Skeletal muscle tissue (tissue), 3 donors: ENCODE measurements at regions not wholly inside any gene's neighbourhood (a gene's known extent, or its start where the extent isn't known, plus 50 kb on each side); places are given as distances from the start of the nearest gene placed in this dataset.
A peak's percentile ranks its signal among the peaks of the same experiment; 100 is the strongest.
"Not testable (repeated sequence)": the region's sequence is repeated elsewhere in the genome, so short reads cannot be mapped to it uniquely, and the experiment has no call there.

Experiments
- H3K27ac ChIP-seq: one replicate; pipeline ENCODE4 v1.7.0; 2013; ENCODE audit warnings: mild to moderate bottlenecking, low read depth, low read length, inconsistent platforms
- H3K27me3 ChIP-seq, 3 donors: one replicate each; pipeline ENCODE4 v1.7.0; 2013; ENCODE audit warnings: low read length in 3 of 3; ENCODE audit not compliant: control insufficient read depth in 3 of 3, insufficient read depth in 3 of 3
- H3K36me3 ChIP-seq, 3 donors: one replicate each; pipeline ENCODE4 v1.7.0; 2013; ENCODE audit warnings: low read length in 3 of 3; ENCODE audit not compliant: control insufficient read depth in 3 of 3, insufficient read depth in 3 of 3
- H3K4me1 ChIP-seq, 3 donors: one replicate each; pipeline ENCODE4 v1.7.0; 2013; ENCODE audit warnings: low read length in 3 of 3, mild to moderate bottlenecking in 3 of 3; ENCODE audit not compliant: control insufficient read depth in 3 of 3, insufficient read depth in 3 of 3
- H3K4me3 ChIP-seq, 3 donors: one replicate each; pipeline ENCODE4 v1.7.0; 2013; ENCODE audit warnings: low read length in 3 of 3
- H3K9ac ChIP-seq, 3 donors: one replicate each; pipeline ENCODE4 v1.7.0; 2013; ENCODE audit warnings: low read length in 3 of 3, mild to moderate bottlenecking in 3 of 3, moderate library complexity in 2 of 3, low read depth in 1 of 3
- H3K9me3 ChIP-seq, 3 donors: one replicate each; pipeline ENCODE4 v1.7.0; 2013; ENCODE audit warnings: low read length in 3 of 3; ENCODE audit not compliant: control insufficient read depth in 3 of 3
- donor health status: Osteomylitis.

GRCh38 chr2:31813016-31813415 is 197.8 kb downstream of the MEMO1 start:
- peaks cover 0 to 2% (median 0%) of the 10 kb centered on the region in 3 donors for H3K9me3 ChIP-seq
- no peak overlapping the region for H3K4me3 ChIP-seq
- H3K27ac ChIP-seq: peak overlapping the region; percentile 91
- no peaks in the 10 kb centered on the region for H3K27me3 ChIP-seq
- peaks cover 13 to 26% (median 17%) of the 10 kb centered on the region in 3 donors for H3K4me1 ChIP-seq
- no peak overlapping the region for H3K9ac ChIP-seq
- no peaks in the 10 kb centered on the region for H3K36me3 ChIP-seq

DNA sequence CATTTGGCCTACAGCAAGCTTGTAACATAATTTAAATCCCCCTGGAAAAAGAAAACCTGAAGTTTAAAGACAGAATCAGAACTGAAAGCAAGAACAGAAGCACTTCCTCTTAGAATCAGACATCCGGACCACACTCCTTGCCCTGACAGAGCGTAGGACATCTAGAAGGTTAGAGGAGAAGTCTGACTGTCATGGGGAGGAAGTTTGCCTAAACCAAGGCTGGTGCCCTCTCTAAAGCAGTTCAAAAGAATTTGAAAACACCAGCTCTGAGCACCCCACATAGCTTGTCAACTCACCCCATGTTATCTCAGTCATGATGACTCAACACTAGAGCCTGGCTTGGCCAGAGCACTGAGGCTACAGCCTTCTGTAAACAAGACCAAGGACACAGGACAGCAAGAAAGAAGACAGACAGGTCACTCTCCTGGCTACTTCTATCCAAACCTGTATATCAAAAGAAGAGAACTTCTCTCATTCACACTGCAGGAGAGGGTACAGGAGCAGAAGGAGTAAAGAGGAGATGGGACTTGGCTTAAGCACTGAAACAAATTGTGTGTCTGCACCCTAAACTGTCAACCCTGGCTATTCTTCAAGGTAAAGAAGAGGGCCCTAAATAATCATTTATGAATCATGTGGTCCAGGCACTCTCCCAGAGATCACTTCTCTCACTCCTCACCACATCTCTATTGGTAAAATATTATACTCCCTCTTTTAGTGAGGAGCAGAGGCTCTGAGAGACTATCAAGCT is 198.6 kb downstream of the MEMO1 start:
- H3K9me3 ChIP-seq: no peaks in the 10 kb centered on the region
- no peaks in the 10 kb centered on the region for H3K27me3 ChIP-seq
- H3K4me3 ChIP-seq: no peak overlapping the region
- no peak overlapping the region for H3K9ac ChIP-seq
- H3K4me1 ChIP-seq: peaks cover 13 to 26% (median 17%) of the 10 kb centered on the region in 3 donors
- H3K36me3 ChIP-seq: no peaks in the 10 kb centered on the region
- peak overlapping the region; percentile 91 for H3K27ac ChIP-seq

- Histone ChIP-seq H3K4me3 (peak overlapping the region in 1 of 3 donors; percentile 15), H3K27me3 (no peaks in the 10 kb centered on the region), H3K27ac (peak overlapping the region; percentile 91), H3K4me1 (peaks cover 13 to 26% (median 17%) of the 10 kb centered on the region in 3 donors), H3K36me3 (no peaks in the 10 kb centered on the region), H3K9ac (no peak overlapping the region), H3K9me3 (no peaks in the 10 kb centered on the region)
Measured at GRCh38 chr2:31811482-31811881, 199.3 kb downstream of the MEMO1 start.

DNA sequence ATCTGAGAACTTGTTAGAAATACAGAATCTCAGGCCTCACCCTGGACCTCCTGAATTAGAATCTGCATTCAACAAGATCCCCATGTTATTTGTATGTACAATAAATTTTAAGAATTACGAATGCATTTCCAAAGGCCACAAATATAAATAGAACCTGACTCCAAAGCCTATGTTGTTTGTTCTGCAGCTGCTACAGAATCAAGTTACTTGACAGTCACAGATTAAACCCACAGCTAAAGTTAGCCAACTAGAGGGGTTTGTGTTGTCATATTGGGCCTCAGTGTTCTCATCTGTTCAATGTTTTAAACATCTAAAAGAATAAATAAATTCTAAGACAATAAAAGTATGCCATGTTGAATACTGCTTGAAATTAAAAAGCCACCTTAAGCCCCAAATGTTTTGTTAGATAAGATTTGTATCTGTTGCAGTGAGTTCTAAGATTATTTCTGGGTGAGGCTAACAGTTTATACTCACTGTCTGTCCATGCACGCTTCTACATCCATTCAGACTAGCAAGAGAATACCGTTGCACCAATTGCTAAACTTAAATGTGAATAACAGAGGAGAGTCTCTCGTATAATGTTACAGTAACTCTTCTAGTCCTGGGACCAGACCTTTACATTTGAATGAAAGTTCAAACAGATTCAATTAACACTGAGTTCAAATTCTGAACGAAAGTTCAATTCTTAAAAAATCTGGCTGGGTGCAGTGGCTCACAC is 200.4 kb downstream of the MEMO1 start:
- peak overlapping the region; percentile 91 for H3K27ac ChIP-seq
- peak overlapping the region in 1 of 3 donors; percentile 19 for H3K9ac ChIP-seq
- H3K4me3 ChIP-seq: no peak overlapping the region
- H3K9me3 ChIP-seq: no peaks in the 10 kb centered on the region
- H3K36me3 ChIP-seq: no peaks in the 10 kb centered on the region
- H3K27me3 ChIP-seq: no peaks in the 10 kb centered on the region
- peaks cover 13 to 26% (median 17%) of the 10 kb centered on the region in 3 donors for H3K4me1 ChIP-seq

GRCh38 chr2:31805688-31806087 is 205.1 kb downstream of the MEMO1 start:
- H3K9ac ChIP-seq: no peak overlapping the region
- H3K27me3 ChIP-seq: no peaks in the 10 kb centered on the region

DNA sequence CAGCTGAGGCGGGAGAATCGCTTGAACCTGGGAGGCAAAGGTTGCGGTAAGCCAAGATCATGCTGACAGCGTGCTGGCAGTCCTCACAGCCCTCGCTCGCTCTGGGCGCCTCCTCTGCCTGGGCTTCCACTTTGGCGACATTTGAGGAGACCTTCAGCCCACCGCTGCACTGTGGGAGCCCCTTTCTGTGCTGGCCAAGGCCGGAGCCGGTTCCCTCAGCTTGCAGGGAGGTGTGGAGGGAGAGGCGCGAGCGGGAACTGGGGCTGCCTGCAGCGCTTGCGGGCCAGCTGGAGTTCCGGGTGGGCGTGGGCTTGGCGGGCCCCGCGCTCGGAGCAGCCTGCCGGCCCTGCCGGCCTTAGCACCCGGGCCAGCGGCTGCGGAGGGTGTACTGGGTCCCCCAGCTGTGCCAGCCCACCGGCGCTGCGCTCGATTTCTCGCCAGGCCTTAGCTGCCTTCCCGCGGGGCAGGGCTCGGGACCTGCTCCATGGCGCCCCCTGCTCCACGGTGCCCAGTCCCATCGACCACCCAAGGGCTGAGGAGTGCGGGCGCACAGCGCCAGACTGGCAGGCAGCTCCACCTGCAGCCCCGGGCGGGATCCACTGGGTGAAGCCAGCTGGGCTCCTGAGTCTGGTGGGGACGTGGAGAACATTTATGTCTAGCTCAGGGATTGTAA is 207.2 kb downstream of the MEMO1 start:
- H3K27me3 ChIP-seq, H3K4me3 ChIP-seq, H3K9me3 ChIP-seq, H3K36me3 ChIP-seq, H3K27ac ChIP-seq, H3K4me1 ChIP-seq, H3K9ac ChIP-seq: not testable (repeated sequence)

More at GRCh38 chr2:31805688-31806087, 205.1 kb downstream of the MEMO1 start:
- Histone ChIP-seq H3K9me3 (no peaks in the 10 kb centered on the region), H3K36me3 (no peaks in the 10 kb centered on the region), H3K4me1 (peaks cover 2 to 6% (median 5%) of the 10 kb centered on the region in 3 donors), H3K4me3 (no peak overlapping the region), H3K27ac (no peak overlapping the region)

GRCh38 chr2:31802711-31803110 is 208.1 kb downstream of the MEMO1 start:
- no peaks in the 10 kb centered on the region for H3K9me3 ChIP-seq
- no peak overlapping the region for H3K27ac ChIP-seq
- H3K9ac ChIP-seq: no peak overlapping the region
- H3K4me1 ChIP-seq: no peaks in the 10 kb centered on the region
- H3K36me3 ChIP-seq: no peaks in the 10 kb centered on the region
- no peak overlapping the region for H3K4me3 ChIP-seq
- H3K27me3 ChIP-seq: no peaks in the 10 kb centered on the region

DNA sequence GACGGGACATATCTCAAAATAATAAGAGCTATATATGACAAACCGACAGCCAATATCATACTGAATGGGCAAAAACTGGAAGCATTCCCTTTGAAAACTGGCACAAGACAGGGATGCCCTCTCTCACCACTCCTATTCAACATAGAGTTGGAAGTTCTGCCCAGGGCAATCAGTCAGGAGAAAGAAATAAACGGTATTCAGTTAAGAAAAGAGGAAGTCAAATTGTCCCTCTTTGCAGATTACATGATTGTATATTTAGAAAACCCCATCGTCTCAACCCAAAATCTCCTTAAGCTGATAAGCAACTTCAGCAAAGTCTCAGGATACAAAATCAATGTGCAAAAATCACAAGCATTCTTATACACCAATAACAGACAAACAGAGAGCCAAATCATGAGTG is 211.5 kb downstream of the MEMO1 start:
- H3K36me3 ChIP-seq, H3K4me3 ChIP-seq, H3K9me3 ChIP-seq, H3K27me3 ChIP-seq, H3K4me1 ChIP-seq, H3K27ac ChIP-seq, H3K9ac ChIP-seq: not testable (repeated sequence)

GRCh38 chr2:31788273-31788672 is 207.5 kb upstream of the SRD5A2 start:
- Histone ChIP-seq H3K27me3 (no peaks in the 10 kb centered on the region), H3K4me1 (peaks cover 0 to 2% (median 0%) of the 10 kb centered on the region in 3 donors), H3K36me3 (no peaks in the 10 kb centered on the region), H3K9ac (no peak overlapping the region), H3K9me3 (no peaks in the 10 kb centered on the region), H3K4me3 (no peak overlapping the region), H3K27ac (no peak overlapping the region)

DNA sequence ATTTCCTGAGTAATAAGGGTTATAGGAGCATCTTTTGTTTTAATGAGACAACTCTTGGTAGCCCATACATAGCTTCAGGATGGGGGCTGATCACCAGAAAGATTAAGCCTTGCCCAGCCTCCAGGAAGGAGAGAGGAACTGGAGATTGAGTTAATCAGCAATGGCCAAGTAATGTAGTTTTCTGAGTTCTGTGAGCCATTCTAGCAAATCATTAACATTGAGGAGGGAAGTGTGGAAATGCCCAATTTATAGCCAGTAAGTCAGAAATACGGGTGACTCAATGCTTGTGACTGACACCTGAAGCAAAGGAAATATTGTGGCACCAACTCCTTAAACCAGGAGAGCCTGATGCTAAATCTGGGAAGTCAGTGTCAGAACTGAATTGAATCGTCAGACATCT is 205.1 kb upstream of the SRD5A2 start:
- Histone ChIP-seq H3K4me1 (peaks cover 0 to 2% (median 0%) of the 10 kb centered on the region in 3 donors), H3K27me3 (no peaks in the 10 kb centered on the region), H3K27ac (no peak overlapping the region), H3K36me3 (no peaks in the 10 kb centered on the region), H3K4me3 (no peak overlapping the region), H3K9ac (no peak overlapping the region), H3K9me3 (peaks cover 0 to 2% (median 0%) of the 10 kb centered on the region in 3 donors)
